HCT116 (cell line): ENCODE measurements at regions not wholly inside any gene's neighbourhood (a gene's known extent, or its start where the extent isn't known, plus 50 kb on each side); places are given as distances from the start of the nearest gene placed in this dataset.

ENCODE experiments used
- ATF3 ChIP-seq: IDR thresholded peaks from 2 replicates; pipeline ENCODE4 v1.6.1; 2012
- CTCF ChIP-seq, 3 experiments: fragments of 200-600 bp in 1 of 3; sonication (generic) in 1 of 3; IDR thresholded peaks in 2 of 3; conservative IDR thresholded peaks in 1 of 3; 2 replicates each; pipeline ENCODE4 v1.5.1; 2012 to 2017; ENCODE audit warnings: low read depth in 2 of 3, low read length in 2 of 3, antibody characterized with exemption in 1 of 3, borderline replicate concordance in 1 of 3, control low read depth in 1 of 3, mild to moderate bottlenecking in 1 of 3, mixed read lengths in 1 of 3, mixed run types in 1 of 3, moderate library complexity in 1 of 3; ENCODE audit not compliant: insufficient read depth in 1 of 3
- POLR2AphosphoS5 ChIP-seq: IDR thresholded peaks from 2 replicates; pipeline ENCODE4 v1.6.1; 2011; ENCODE audit warnings: mild to moderate bottlenecking, low read depth, low read length, moderate library complexity
- RAD21 ChIP-seq: IDR thresholded peaks from 2 replicates; pipeline ENCODE4 v1.6.1; 2012; ENCODE audit warnings: low read depth, mild to moderate bottlenecking
- SP1 ChIP-seq: IDR thresholded peaks from 2 replicates; pipeline ENCODE4 v1.6.1; 2012; ENCODE audit warnings: low read depth
- TCF7L2 ChIP-seq: IDR thresholded peaks from 2 replicates; pipeline ENCODE4 v1.7.0; 2011; ENCODE audit warnings: borderline replicate concordance, inconsistent platforms; ENCODE audit not compliant: insufficient read depth, insufficient read length; ENCODE audit errors: extremely low read depth
- ZBTB33 ChIP-seq: IDR thresholded peaks from 2 replicates; pipeline ENCODE4 v1.6.1; 2011; ENCODE audit warnings: mild to moderate bottlenecking, low read length, moderate library complexity; ENCODE audit not compliant: insufficient replicate concordance; ENCODE audit errors: extremely low read depth
- ZFX ChIP-seq: fragments of 450-650 bp; IDR thresholded peaks from 2 replicates; pipeline ENCODE4 v1.6.1; 2017

- TF ChIP-seq ZFX (no peak), CTCF (IDR thresholded peaks at IDR 0.05 in 2 of 3, conservative IDR thresholded peaks at IDR 0.05 in 1 of 3; ENCODE audit: borderline replicate concordance in 1 of 3, insufficient read depth in 1 of 3, low read depth in 2 of 3, low read length in 2 of 3) (no peak), ZBTB33 (no peak), POLR2AphosphoS5 (no peak), TCF7L2 (no peak), SP1 (no peak), RAD21 (no peak), ATF3 (no peak)
Measured at GRCh38 chr6:85346196-85346595, 103.7 kb upstream of the NT5E start.
